Panc1 (cell line): ENCODE measurements at regions not wholly inside any gene's neighbourhood (a gene's known extent, or its start where the extent isn't known, plus 50 kb on each side); places are given as distances from the start of the nearest gene placed in this dataset.

Source experiments
- CTCF ChIP-seq: fragments of 450-650 bp; IDR thresholded peaks from 2 replicates; pipeline ENCODE4 v1.5.1; 2017; ENCODE audit warnings: mild to moderate bottlenecking
- POLR2AphosphoS5 ChIP-seq: IDR thresholded peaks from 2 replicates; pipeline ENCODE4 v1.6.1; 2012; ENCODE audit warnings: mild to moderate bottlenecking, low read depth, low read length, moderate library complexity

GRCh38 chr6:163723759-163724158, 309.2 kb downstream of the QKI start:
- TF ChIP-seq CTCF (no peak), POLR2AphosphoS5 (no peak)
